HG03196 (cell line): ENCODE measurements at regions not wholly inside any gene's neighbourhood (a gene's known extent, or its start where the extent isn't known, plus 50 kb on each side); places are given as distances from the start of the nearest gene placed in this dataset.

Experiments
- ATAC-seq: cut with Tn5 transposase; IDR thresholded peaks from one replicate; pipeline ENCODE4 v1.9.1; 2021; ENCODE audit not compliant: unreplicated experiment

DNA sequence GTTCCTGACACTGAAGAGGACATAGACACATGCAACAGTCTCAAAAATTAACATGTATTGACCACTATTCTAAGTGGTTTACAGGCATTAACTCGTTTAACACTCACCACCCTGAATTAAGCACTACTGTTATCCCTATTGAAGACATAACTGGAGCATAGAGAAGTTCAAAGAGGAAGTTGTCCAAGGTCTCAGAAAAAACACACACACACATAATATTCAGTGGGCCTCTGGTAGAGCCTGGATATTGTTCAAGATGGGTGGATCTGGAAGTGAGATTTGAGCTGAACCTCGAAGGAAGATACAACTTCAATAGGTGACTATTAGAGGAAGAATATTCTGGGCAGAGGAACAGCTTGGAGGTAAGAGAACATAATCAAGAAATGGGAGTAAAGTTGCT is 334.9 kb downstream of the HNRNPD start:
- ATAC-seq: no peak

DNA sequence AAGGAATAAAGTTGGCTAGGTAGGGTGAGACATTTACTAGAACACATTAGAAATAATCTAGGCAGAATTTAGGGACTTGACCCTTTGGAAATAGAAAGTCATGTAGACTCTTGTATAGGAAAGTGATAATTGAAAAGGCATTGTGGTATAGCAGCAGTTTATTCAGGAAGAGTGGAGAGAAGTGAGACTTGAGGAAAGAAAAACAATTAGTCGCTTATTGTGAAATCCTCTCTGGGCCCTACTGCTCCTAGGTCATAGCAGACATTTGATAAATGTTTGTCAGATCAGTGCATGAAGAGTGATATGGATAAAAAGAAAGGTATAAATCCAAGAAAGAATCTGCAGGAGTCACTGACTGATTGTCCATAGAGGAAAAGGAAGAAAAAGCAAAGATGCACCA is 337.6 kb downstream of the HNRNPD start:
- ATAC-seq: no peak

DNA sequence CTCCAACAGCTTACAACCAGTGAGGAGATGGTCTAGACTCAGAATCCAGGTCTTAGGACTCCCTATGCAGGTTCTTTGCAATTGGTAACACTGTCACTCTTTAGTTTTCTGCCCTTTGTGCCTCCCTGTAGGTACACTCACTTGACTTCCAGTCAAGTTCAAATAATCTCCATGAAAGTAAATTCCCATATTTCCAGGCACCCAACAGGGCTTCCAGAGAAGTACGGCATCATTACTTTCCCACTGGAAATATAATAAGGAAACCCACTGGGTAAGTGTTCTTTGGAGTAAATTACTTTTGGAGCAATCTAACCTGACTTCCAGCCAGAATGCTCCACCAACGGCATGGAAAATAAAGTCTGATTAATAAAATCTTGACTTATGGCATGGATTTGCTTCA is 338.9 kb downstream of the HNRNPD start:
- ATAC-seq: no peak

DNA sequence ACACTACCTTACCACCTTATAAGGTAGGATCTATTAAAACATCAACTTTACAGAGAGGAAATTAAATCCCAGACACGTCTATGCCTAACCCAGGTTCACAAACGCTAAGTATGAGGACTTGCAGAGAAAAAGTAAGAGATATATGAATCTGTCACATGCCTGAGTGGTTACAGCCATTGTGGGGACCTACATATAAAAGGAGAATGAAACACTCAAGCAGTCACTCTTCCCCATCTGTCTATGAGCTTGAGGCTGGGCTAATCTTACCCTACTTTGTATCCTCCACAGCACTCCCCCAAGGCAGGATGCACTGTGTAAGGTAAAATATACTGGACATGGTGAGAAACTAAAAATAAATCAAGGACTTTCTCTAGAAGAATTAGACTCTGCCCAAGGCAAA is 339.9 kb downstream of the HNRNPD start:
- no peak for ATAC-seq

DNA sequence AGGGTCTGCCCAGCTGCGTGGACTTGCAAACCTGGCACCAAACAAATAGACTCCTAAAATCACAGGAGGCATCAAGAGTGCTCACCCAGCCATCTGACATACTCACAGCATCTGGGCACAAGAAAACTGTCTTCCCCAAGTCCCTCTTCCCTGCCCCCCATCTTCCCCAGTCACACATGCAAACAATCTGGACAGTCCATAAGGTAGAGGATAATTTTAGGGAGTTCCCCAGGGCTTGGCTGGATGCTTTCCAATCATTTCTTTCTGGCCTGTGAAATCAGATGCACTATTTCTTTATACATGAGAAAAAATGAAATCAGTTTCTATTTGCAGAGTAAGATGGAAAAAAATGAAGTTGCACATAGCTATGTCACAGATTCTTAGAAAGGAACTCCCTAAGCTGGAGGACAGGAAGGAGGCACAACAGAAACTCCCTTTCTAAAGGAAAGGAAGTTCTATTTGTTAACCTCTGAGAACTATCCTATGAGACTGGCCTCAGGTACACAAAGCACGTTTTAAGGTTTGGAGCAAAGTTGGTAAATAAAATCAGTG is 342.3 kb downstream of the HNRNPD start:
- no peak for ATAC-seq

DNA sequence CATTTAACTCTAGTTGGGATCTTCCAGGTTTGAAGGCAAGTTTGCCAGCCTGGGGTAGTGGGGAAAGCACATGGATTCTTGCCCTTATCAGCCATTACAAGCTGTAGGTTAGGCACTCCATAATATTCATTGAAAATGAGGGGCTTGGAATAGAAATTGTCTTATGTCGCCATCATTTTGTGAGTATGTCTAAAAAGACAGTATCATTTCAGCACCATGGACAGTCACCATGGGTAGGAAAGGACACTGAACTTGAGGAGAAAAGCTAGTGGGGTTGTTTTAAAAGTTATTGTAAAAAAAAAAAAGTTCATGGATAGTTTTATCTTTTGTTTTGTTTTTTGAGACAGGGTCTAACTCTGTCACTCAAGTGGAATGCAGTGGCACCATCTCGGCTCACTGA is 356.1 kb downstream of the HNRNPD start:
- ATAC-seq: no peak

DNA sequence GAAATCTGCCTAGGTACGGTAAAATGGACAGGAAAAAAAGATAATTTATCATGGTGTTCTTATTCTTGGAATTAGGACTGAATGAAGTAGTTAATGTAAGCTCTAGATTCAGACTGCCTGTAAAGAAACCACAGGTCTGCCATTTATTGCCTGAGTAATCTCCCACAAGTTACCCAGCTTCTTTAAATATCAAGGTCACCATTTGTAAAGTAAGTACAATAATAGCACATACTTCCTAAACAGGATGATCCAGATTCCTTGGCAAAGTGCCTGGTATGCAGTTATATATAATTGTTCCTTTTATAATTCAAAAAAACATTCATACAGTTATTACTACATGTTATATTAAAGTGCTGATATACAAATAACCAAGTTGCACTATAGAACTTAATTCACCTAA is 368.6 kb downstream of the HNRNPD start:
- no peak for ATAC-seq

DNA sequence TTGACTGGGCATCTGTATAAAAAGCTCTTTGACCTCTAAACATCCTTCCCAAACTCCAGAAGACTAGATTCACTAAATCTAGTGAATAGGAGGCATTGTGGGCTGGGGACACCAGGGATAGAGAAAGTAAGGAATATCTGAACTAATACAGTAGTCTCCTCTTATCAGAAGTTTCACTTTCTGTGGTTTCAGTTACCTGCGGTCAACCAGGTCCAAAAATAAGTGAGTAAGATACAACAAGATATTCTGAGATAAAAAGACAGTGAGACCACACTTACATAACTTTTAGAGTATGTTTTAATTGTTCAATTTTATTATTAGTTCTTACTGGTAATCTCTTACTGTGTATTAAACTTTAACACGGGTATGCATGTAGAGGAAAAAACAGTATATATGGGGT is 376.5 kb downstream of the HNRNPD start:
- ATAC-seq: no peak

DNA sequence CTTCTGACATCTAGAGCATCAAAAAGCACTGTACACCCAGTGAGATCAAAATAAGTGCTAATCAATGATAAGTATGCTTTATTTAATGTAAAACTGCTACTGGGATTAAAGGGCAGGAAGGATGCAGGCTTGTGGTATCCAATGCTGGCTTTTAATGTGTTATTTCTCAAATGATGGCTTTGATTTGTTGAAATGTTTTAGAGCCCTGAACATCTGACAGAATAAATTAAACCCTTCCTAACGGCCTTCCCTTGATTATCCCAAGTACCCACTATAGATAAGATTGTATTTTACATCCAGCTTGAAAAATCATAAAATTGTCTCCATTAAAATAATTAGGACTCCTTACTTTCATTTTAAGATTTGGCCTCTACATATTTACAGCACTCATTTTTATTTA is 382.9 kb downstream of the HNRNPD start:
- no peak for ATAC-seq

DNA sequence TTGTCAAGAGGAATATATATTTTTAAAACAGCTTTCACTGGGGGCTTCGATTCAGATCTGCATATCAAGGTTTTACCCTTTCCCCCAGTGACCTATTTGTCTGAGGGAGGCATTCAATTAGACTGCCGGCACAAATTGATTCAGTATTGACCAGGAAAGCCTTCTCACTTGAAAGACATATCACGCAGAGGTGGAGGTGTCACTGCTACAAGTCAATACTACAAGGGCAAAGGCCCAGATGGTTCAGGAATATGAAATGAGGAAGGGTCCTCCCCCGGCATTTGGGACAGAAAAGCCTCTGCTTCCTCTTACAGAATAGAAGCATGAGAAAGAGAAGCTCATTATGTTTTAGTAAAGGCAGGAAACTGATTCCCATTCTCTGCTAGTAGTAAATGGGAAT is 383.6 kb downstream of the HNRNPD start:
- no peak for ATAC-seq

DNA sequence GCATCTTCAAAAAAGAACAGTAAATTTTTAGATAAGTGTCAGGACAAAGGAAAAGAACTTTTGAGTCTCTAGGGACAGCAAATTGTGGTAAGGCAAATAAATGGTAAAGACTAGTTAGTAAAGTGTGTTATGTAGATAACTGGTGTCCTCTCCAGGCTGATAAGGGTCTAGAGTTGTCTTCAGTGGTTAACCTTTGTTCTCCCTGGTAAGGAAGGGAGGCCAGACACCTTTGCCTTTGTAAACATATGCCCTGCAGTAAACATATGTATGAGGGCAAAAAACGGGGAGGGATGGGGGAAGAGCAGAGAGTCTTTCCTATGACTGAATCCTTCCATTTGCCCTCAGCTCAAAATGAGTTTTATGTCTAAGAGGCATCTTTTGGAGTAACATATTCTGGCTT is 384.6 kb downstream of the HNRNPD start:
- ATAC-seq: no peak

DNA sequence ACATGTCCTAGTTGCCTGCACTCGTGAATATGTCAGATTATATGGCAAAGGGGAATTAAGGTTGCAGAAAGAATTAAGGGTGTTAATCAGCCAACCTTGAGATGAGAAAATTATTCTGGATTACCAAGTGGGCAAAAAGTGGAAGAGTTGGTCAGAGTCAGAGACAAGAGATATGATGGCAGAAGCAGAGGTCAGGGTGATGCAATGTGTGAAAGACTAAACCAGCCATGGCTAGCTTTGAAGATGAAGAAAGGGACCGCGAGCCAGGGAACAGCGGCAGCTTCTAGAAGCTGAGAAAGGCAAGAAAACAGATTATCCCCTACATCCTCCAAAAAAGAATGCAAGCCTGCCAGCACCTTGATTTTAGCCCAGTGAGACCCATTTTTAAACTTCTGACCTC is 385.6 kb downstream of the HNRNPD start:
- no peak for ATAC-seq

DNA sequence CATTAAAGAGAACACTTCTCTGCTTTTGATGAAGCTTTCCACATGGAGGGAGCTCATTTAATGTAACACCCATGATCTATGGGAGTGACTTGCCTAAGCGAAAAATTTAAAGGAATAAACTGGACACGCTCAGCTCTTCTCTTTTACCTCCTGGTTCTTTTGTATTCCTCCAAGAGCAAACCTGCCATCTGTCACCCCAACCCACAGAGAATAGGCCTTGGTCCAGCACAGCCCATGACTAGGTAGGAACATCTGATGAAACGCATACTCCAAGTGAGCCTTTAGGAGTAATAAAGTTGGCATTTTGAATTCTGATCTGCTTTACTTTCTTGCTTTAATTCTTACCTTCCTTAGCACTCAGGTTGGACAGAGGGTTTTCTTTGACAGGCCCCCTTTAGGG is 389.0 kb downstream of the HNRNPD start:
- no peak for ATAC-seq

DNA sequence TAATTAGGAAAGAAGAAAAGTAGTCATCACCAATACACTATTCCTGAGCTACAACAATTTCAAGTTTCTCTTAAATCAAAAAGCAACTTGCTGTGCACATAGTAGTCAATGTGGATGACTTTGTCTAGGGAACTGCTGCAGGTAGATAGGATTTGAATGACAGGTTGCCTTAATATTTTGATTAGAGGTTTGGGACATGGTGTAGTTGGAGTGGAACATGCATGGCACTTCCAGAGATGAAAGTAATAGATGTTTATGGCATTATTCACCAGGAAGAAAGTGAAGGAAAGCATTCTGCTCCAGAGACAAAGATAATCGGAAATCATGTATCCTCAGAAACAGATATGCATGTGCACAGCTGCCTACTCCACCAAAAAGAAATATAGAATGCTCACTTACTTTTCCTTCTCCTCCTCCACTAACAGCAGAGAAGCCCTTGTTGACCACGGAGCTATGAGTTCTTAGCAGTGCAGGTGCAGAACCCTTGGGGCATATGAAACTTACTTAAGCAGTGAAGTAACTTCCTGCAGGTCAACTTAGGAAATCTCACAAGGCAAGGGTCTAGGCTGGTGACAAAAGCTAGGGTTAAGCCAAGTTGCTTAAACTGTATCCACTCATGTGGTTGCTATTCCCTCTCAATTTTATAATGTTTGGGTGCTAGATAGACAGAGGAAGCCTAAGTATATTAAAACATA is 390.8 kb downstream of the HNRNPD start:
- ATAC-seq: no peak

DNA sequence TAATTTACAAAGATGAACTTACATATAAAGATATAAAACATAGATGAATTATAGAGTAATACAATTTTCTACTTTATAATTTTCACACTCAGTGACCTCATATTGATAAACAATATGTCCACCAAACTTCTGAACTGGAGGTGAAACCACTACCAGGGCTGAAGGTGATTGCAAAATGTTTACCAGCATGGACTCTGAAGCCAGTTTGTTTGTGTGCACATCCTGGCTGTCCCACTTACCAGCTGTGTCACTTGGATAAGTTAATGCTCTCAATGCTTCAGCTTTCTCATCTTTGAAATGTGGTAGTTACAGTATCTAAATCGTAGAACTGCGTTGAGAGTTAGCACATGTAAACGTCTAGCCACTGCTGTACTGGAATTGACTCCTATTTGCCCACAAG is 392.6 kb downstream of the HNRNPD start:
- no peak for ATAC-seq

DNA sequence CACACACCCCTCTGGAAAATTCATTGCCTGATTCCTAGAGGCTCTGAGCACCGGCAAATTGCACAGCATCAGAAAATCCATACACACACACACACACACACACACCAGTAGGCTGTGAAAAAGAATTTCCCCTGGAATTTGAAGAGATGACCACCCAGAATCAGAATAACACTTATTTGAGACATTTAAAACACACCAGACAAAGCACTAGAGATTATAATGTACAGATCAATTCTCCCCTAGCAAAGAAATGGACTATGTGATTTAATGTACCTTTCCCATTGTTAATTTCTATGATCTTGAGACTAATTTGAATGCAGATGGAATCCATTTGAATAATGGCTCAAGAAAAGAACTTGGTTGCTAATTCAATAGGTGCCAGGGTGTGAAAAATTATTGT is 399.3 kb downstream of the HNRNPD start:
- ATAC-seq: no peak

DNA sequence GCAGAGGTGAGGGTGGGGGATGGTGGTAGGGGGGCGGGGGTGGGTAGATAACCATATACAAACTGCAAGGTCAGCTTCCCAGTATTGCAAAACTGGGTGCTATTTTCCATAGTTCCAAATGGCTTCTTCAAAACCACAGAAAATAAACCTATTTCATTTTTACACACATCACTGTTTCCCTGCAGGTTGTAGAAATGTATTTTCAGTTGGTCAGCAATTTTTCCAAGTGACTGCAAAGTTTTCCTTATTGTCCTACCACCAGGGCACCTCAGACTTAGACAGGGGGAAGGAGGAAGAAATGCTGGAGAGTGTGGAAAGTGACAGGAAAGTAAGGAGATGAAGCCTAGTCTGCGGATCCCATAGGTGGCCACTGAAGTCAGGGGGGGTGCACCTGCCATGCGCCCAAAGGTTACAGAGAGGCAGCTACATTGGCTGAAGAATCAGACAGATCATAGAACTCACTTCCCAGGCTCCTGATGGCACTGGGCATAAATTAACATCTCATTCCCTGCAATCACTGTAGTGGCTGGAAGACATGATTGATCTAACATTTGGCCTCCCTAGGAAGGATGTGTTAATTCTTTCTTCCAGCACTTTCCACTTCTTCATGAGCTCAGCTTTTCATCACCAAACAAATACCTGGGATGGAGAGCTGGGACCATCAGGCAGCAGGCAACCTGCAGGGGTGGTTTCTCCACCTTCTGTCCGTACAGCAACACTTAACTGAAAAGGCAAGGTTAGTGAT is 402.0 kb downstream of the HNRNPD start:
- ATAC-seq: no peak

DNA sequence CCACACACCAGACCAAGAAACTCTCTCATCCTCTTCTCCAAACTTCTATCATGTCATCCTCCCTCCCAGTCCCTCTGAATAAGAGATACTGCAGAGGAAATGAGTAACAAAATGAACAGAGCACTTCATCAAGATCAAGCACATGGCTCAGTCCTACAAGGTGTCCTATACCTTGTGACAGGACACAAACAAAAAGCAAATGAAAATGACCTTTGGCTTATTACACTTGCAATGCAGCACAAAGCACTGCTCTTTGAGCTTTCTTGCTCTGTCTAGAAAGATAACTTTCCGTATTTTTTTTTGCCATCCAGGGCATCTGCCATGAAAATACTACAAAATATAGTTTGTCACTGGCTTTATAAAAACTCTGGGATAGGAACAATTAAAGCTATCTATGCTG is 402.7 kb downstream of the HNRNPD start:
- ATAC-seq: no peak

DNA sequence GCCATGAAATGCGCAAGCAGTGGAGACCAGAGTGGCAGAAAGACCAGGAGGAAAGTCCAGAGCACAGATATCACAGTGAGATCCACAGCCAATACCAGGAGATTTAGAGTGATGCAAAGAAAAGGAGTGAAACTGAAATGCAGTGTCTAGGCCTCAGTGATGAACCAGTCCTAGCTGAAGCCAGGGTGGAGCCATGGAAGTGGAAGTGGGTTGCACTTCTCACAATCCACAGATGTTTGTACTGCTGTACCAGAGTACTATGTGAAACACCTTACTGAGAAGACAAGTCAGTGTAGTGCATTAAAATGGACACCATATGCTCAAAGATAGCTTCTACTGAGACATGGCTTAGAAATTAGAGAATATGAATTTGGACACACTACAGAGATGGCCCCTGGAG is 403.3 kb downstream of the HNRNPD start:
- ATAC-seq: no peak

DNA sequence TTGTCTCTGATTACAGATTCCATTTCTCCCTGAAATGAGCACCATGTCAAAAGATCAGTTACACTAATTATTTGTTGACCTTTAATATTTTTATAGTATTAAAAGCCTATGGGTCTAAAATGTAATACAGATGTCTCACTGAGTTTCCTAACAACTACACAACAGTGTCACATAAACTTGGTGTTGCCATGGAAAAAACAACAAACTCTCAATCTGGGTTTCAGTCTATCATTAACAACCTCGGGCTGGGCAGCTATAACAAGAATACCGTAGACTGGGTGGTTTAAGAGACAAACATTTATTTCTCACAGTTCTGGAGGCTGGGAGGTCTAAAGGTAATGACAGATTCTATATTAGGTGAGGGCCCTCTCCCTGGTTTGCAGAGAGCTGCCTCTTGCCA is 407.1 kb downstream of the HNRNPD start:
- no peak for ATAC-seq

DNA sequence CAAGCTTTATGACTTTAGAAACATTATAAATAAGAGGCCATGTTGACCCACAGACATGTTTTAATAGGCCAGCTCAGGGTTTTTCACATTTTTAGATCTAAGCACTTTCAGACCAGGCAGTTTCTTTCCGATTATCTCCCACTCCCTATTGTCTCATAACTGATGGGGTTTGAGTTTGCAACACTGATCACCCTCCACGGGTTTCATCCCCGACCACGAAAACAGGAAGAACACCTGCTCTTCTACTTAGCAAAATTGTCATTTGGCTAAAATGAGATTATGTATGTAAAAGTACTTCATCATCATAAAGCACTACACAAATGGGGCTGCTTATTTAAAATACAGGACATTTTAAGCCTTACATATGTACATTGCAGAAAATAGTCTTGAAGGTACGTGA is 407.9 kb downstream of the HNRNPD start:
- no peak for ATAC-seq

DNA sequence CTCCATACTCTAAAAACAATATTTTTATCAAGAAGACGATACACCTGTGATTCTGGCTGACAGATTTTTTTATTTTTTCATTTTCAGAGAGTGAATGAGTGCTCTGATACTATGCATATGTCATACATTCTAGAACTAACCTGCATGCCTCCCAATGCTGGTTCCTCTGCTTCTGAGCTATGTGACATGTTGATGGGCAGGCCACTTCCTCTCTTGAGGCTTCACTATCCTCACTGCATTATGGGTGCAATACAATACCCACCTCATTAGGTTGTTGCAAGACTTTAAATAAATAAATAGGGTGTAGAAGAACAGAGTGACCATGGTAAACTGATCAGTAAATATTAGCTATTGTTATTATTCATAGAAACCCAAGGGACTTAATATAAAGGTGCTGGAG is 408.3 kb downstream of the HNRNPD start:
- ATAC-seq: no peak

DNA sequence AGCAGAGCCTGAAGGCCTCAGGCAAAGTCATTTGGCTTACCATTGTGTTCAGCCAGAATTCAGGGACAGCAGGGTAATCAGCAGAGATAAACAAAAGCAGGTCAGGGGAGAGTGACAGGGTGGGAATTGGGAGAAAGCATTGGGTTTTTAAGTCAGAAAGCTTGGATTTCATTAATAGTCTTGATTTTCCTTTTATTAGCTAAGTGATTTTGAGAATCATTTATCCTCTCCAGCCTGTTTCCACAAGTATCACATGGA is 410.1 kb downstream of the HNRNPD start:
- ATAC-seq: no peak
